Renal cortex interstitium (tissue), 11 donors: ENCODE measurements at regions not wholly inside any gene's neighbourhood (a gene's known extent, or its start where the extent isn't known, plus 50 kb on each side); places are given as distances from the start of the nearest gene placed in this dataset.

ENCODE experiments used
- DNase-seq, 11 donors: peaks; one replicate each; pipeline ENCODE4 v3.0.0-alpha.2; 2013; ENCODE audit warnings: low read depth in 9 of 11, low spot score in 4 of 11; ENCODE audit errors: extremely low read depth in 1 of 11

DNA sequence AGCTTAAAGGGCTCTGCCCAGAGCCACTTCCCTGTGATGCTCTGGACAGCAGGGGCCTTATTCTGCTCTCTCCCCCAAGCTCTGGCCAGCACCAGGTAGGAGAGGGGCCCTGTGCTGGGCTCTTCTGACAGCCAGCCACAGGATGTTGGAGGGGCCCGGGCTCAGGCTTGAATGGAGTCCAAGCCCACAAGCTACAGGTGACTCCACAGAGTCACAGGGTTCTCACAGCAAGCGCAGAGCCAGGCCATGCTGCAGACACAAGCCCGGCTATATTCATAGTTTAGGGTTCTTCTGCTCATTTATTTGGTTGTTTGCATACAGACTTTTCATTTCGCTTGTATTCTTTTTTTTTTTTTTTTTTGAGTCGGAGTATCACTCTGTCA lies 1392.8 kb downstream of the BRD1 start:
- no peak for DNase-seq

GRCh38 chr22:48434156-48434867 lies 1393.4 kb downstream of the BRD1 start:
- no peak for DNase-seq

DNA sequence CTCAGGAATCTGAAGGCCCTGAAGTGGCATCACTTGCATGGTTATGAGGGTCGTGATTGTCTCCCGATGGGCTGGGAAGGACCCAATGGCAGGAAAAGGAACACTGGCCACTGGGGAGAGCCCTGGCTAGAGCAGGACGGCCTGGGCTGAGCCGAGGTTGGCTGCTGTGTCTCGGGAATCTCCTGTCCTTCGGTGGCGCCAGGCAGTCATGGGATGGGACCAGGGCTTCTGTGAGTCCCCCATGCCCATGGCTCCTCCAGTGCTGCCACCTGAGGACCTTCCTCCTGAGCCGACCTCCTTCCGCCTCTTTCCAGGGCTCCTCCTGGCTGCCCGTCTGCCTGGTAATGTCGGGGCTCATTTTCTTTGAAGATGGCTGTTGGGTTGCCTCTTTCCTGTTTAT lies 1394.0 kb downstream of the BRD1 start:
- no peak for DNase-seq

- no peak for DNase-seq
These were observed 1394.7 kb downstream of the BRD1 start for GRCh38 chr22:48432781-48433518.

DNA sequence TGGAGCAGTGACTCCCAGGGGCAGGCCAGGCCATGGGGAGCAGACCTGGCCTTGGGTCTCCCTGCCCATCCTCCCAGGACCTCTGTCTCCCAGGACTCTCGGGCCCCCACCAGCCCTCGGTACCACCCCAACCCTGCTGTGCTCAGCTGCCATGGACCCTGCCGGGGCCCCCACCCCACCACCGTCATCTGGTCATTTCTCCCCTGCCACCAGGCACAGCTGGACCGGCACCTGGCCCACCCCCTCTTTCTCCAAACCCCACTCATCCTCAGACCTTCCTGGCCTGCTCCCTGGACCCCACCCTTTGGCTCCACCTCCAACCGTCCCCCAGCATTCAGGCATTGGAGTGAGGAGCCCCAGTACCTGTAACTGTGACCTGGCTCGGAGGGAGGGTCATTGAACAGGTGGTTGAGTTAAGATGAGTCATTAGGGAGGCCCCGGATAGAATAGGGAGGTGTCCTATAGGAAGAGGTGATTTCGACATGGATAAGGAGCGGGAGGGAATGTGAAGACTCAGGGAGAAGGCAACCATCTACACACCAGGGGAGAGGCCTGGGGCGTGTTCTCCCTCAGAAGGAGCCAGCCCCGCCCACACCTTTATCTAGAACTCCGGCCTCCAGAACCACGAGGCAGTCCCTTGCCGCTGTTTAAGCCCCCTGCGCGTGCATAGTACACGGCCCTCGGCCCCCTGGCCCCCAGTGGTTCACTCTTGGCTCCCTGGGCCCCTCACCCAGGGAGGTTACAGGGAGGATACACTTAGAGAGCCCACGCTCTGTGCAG lies 1395.9 kb downstream of the BRD1 start:
- no peak for DNase-seq

DNA sequence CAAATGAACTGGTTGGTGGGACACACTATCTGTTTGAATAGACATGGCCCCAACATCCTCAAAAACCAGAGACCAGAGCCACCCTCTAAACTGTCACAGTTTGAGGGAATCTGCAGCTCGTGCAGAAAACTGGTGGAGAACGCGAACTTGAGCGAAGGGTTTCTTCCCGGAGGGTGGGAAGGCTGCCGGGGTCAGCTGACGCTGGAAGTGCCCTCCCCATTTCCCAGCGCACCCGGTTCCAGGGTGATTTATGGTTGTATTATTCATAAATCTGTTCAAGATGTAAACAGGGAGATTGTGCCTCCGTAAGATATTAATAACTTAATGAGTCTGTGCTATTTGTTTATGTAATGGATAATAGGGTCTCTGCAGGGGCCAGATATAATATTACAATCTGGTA lies 1396.7 kb downstream of the BRD1 start:
- DNase-seq = no peak

- no peak for DNase-seq
These were observed 1398.1 kb downstream of the BRD1 start for GRCh38 chr22:48429446-48430020.

DNA sequence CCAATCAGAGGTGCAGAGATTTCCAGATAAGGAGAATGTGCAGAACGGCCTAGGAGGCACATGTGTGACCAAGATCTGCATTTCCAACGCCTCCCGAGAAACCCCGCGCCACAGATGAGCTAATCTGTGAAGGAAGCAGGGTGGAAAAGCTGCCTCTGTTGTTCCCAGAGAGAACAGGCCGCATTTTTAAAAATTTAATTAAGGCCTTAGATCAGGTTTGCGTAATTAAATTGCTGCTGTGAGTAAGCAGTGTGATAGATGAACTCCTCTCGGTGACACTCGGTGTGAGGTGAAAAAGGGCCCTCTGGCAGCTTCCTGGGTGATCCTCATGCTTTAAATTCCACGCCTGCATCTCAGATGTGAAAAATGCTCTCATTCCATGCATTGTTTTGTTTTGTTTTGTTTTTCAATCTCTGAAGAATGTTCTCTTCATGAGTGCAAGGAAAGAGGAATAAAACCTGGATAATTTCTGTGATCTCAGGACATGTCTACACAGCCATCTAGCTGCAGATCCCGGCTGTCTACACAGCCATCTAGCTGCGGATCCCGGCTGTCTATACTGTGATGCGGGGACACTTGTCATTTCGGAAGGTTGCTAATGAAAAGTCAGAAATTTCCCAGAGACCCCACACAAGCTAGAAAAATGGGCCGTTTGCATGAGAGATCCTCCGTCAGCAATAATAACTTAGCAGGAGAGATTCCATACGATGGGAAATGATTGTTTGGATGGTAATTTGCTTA lies 1398.9 kb downstream of the BRD1 start:
- DNase-seq = no peak

DNA sequence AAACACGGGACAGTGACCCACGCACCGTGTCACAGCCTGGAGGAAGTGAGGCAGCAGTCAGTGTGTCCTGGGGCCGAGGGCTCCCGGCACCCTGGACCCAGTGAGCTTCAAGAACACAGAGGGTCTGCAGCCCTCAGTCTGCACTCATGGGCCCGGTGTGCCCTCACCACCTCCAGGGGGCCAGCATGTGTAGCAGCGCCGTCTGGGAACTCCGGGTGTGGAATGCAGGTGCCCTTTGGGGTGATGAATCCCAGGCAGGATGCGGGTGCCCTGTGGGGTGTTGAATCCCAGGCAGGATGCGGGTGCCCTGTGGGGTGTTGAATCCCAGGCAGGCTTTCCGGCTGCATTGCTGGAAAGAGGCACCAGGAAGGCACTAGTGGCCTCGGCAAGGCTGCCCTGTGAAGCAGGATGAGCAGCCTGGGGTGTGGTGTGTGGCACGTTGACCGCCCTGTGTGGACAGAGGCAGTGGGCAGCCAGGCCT lies 1399.9 kb downstream of the BRD1 start:
- no peak for DNase-seq

- no peak for DNase-seq
These were observed 1401.0 kb downstream of the BRD1 start for GRCh38 chr22:48426466-48427380.

DNA sequence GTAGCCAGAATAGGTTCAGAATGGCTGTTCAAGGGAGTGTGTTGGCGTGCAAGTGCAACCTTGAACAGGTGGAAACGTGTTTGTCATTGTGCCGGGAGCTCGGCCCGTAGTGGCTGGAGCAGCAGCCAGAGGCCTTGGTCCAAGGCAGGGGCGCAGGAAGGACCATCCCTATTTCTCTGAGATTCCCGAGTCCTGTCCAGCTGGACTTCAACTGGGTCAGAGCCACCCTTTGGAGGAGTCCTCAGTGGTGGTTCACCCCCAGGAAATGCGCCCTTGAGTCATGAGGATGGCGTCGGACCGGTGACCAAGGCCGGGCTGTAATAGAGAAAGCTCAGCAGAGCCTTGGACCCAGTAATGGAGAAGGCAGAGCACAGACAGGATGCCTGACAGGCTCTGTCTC lies 1402.0 kb downstream of the BRD1 start:
- DNase-seq = no peak

GRCh38 chr22:48425091-48425506 lies 1402.6 kb downstream of the BRD1 start:
- DNase-seq = no peak

DNA sequence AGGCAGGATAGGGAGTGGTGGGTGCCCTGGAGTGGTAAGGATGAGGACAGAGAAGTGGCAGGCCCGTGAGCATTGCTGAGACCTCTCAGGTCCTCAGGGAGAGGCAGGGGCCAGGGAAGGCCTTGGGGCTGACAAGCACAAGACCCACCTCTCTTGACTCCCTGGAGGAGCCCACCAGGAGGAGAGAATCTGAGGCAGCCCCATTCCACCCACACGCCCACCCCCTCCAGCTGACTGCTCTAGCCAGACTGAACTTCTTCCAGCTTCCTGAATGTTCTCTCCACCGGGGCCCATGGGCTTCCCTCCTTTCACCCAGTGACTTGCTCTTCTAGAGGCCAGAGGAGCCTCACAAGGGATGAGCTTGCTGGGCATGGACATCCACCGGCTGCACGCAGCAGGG lies 1403.0 kb downstream of the BRD1 start:
- no peak for DNase-seq

- DNase-seq = no peak
These were observed 1403.5 kb downstream of the BRD1 start for GRCh38 chr22:48424201-48424627.

- no peak for DNase-seq
These were observed 1404.2 kb downstream of the BRD1 start for GRCh38 chr22:48423481-48423911.

GRCh38 chr22:48422900-48423480 lies 1404.7 kb downstream of the BRD1 start:
- DNase-seq = no peak

- DNase-seq = no peak
These were observed 1408.8 kb downstream of the BRD1 start for GRCh38 chr22:48418831-48419230.
